ENCODE measurements at regions not wholly inside any gene's neighbourhood (a gene's known extent, or its start where the extent isn't known, plus 50 kb on each side); places are given as distances from the start of the nearest gene placed in this dataset.
A peak's percentile ranks its signal among the peaks of the same experiment; 100 is the strongest.

- TF ChIP-seq ETV6 (conservative IDR thresholded peaks at IDR 0.05 in 1 of 2, IDR thresholded peaks at IDR 0.05 in 1 of 2; ENCODE audit: borderline replicate concordance in 1 of 2, low read depth in 1 of 2) = peak in 1 of 2 experiments; percentile 95; a peak in 2 of 4 replicates
- peak; percentile 97 for TF ChIP-seq ATF2 (IDR thresholded peaks at IDR 0.05; ENCODE audit: low read length)
- 0 out of 3 replicates have a peak, but pooled peaks of 1 of the 2 experiments have one; percentile 27 for TF ChIP-seq EGR1 (IDR thresholded peaks at IDR 0.05; ENCODE audit: borderline replicate concordance in 1 of 2, low read depth in 2 of 2, low read length in 2 of 2)
- TF ChIP-seq WRNIP1 (IDR thresholded peaks at IDR 0.05; ENCODE audit: borderline replicate concordance, low read depth, low read length) = no peak
- TF ChIP-seq IRF4 (IDR thresholded peaks at IDR 0.05; ENCODE audit: low read depth, low read length) = peak; percentile 86; the same call in 1 of the 2 replicates
- no peak; the same call in none of the 2 replicates for TF ChIP-seq TBL1XR1 (IDR thresholded peaks at IDR 0.05; ENCODE audit: low read depth, low read length)
- peak; percentile 66 for TF ChIP-seq RFX5 (IDR thresholded peaks at IDR 0.05; ENCODE audit: low read depth, low read length)
- peak; percentile 99 for TF ChIP-seq PAX5 (IDR thresholded peaks at IDR 0.05; ENCODE audit: borderline replicate concordance, low read depth, low read length)
- no peak for TF ChIP-seq SIX5 (IDR thresholded peaks at IDR 0.05; ENCODE audit: low read depth, low read length, severe bottlenecking)
- TF ChIP-seq ZBTB4 (CRISPR knock-in tag; IDR thresholded peaks at IDR 0.05) = no peak
- peak; percentile 64; the same call in 1 of the 2 replicates for TF ChIP-seq TCF7 (IDR thresholded peaks at IDR 0.05; ENCODE audit: borderline replicate concordance)
- no peak for TF ChIP-seq ZNF24 (IDR thresholded peaks at IDR 0.05)
- TF ChIP-seq POU2F2 (IDR thresholded peaks at IDR 0.05; ENCODE audit: borderline replicate concordance, low read depth, low read length) = peak; percentile 92
- no peak for TF ChIP-seq FOXK2 (IDR thresholded peaks at IDR 0.05)
- TF ChIP-seq CBX3 (IDR thresholded peaks at IDR 0.05; ENCODE audit: borderline replicate concordance, low read depth) = no peak
- TF ChIP-seq TCF12 (IDR thresholded peaks at IDR 0.05; ENCODE audit: low read depth, low read length) = peak; percentile 60; the same call in 1 of the 2 replicates
- TF ChIP-seq ZBTB33 (IDR thresholded peaks at IDR 0.05) = no peak
- no peak for TF ChIP-seq LARP7 (IDR thresholded peaks at IDR 0.05)
- TF ChIP-seq HDAC6 (IDR thresholded peaks at IDR 0.05; ENCODE audit: unreplicated experiment) = no peak
- TF ChIP-seq NR2C2 (IDR thresholded peaks at IDR 0.05; ENCODE audit: borderline replicate concordance, control insufficient read depth, insufficient read length, low read depth) = no peak
These were observed 66.2 kb upstream of the ZC3H12C start (continued) for GRCh38 chr11:110026858-110027626.
